ENCODE measurements at regions not wholly inside any gene's neighbourhood (a gene's known extent, or its start where the extent isn't known, plus 50 kb on each side); places are given as distances from the start of the nearest gene placed in this dataset.
"Not testable (repeated sequence)": the region's sequence is repeated elsewhere in the genome, so short reads cannot be mapped to it uniquely, and the experiment has no call there.

DNA sequence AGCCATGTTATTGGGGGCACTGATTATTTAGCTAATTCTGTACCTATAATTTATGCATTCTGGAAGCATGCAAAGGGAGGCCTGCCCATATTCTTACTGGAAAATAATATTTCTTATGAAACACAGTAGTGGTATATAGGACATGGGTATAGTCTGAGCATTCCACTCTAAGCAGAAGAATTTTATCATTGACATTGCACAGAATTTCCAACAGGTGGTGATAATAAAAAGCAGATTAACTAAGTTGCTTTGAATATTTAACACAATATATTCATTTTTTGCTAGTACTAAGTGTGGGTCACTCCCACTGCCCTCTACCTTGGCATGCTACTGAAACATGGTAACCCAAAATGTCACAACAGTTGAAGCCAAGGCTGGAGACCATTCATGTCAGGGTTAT lies 728.8 kb upstream of the FAT3 start:
- no peak for ATAC-seq
- H3K9me3 Mint-ChIP-seq: peaks cover 7% of the 10 kb centered on the region
- no peaks in the 10 kb centered on the region for H3K4me1 Mint-ChIP-seq (ENCODE audit: low read depth)
- no peaks in the 10 kb centered on the region for H3K27me3 Mint-ChIP-seq (ENCODE audit: low read depth)
- no peak for DNase-seq
- no peak overlapping the region for H3K4me3 Mint-ChIP-seq
- no peaks in the 10 kb centered on the region for H3K36me3 Mint-ChIP-seq (ENCODE audit: insufficient read depth)

DNA sequence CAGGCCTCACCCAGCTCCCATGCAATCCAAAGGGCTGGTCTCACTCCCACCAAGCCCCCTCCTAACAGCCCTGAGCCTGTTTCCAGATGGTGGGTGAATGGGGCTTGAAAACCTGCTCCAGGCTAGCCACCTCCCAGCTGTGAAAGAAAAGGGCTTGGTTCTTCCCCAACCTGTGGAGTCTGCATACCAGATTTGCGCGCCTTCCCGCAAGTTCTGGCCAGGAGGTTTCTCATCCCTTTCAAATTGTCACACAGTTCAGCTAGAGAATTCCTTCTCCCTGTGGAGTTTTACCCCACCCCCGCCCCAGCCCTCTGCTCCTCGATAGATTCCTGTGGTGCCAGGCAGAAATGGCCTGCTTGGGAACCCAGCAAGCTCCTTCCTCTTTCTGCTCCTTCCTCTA lies 734.6 kb upstream of the FAT3 start:
- Mint-ChIP-seq H3K9me3 (peaks cover 38% of the 10 kb centered on the region), H3K4me1 (ENCODE audit: low read depth) (no peaks in the 10 kb centered on the region)

DNA sequence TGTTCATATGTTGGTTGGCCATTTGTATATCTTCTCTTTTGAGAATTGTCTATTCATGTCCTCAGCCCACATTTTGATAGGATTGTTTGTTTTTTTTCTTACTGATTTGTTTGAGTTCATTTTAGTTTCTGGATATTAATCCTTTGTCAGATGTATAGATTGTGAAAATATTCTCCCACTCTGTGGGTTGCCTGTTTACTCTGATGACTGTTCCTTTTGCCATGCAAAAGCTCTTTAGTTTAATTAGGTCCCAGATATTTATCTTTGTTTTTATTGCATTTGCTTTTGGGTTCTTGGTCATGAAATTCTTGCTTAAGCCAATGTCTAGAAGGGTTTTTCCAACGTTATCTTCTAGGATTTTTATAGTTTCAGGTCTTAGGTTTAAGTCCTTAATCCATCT lies 740.7 kb upstream of the FAT3 start:
- not testable (repeated sequence) for H3K4me1 Mint-ChIP-seq (ENCODE audit: low read depth); H3K27me3 Mint-ChIP-seq (ENCODE audit: low read depth); H3K4me3 Mint-ChIP-seq; DNase-seq; ATAC-seq; H3K36me3 Mint-ChIP-seq (ENCODE audit: insufficient read depth)
- peaks cover 37% of the 10 kb centered on the region for H3K9me3 Mint-ChIP-seq

More for the DNA sequence above, 734.6 kb upstream of the FAT3 start:
- H3K36me3 Mint-ChIP-seq (ENCODE audit: insufficient read depth): no peaks in the 10 kb centered on the region
- ATAC-seq (no peak), DNase-seq (no peak)
- H3K27me3 Mint-ChIP-seq (ENCODE audit: low read depth): no peaks in the 10 kb centered on the region
- no peak overlapping the region for H3K4me3 Mint-ChIP-seq

DNA sequence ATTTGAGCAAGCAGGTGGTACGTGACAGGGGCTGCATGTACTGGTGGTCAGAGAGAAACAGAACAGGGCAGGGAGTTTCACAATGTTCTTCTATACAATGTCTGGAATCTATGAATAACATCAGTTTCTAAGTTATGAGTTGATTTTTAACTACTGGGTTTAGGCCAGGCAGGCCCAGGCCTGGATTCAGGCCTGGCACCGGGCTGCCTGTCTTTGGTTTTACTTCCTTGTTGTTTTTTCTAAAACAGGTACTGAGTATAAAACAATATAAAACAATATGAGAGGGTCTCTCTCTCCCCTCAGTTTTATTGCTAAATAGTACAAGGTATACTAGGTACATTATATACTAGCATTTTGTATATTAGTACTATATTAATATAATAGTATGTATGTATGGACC lies 742.7 kb upstream of the FAT3 start:
- not testable (repeated sequence) for H3K4me1 Mint-ChIP-seq (ENCODE audit: low read depth); DNase-seq; H3K27me3 Mint-ChIP-seq (ENCODE audit: low read depth); H3K4me3 Mint-ChIP-seq; ATAC-seq; H3K36me3 Mint-ChIP-seq (ENCODE audit: insufficient read depth)
- peaks cover 33% of the 10 kb centered on the region for H3K9me3 Mint-ChIP-seq

DNA sequence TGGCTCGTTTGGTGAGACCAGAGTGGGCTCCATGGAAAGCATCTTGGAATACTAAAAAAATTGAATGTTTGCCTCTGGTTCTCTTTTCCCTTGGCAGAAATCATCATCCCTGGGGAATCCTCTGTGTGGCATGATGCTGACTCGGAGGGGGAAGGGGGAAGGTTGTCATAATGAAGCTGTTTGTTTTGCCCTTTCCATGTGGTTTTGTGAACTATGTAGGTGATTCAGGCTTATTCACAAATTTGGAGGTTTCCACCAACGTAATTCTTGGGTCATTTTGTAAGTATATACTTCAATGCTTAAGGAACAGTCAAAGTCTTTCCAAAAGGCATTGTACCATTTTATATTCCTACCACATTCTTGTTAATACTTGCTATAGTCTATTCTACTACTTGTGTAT lies 754.0 kb upstream of the FAT3 start:
- H3K36me3 Mint-ChIP-seq (ENCODE audit: insufficient read depth): no peaks in the 10 kb centered on the region
- H3K4me1 Mint-ChIP-seq (ENCODE audit: low read depth): no peaks in the 10 kb centered on the region

DNA sequence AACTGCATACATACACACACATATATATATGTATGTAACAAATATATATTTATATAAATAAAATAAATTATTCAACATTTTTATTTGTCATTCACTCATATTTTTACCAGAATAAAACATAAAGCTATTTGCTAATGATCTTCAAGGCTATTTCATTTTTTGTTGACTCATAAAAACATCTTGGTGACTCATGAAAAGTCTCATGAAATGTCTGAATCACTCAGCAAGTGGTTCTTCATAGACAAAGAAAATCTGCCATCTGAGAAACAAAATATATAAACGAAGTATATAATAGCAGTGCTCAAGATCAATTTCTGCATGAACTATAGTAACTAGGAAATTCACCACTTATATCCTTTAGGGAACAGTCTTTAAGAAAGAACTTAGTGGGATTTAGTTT lies 764.8 kb upstream of the FAT3 start:
- no peak overlapping the region for H3K4me3 Mint-ChIP-seq
- ATAC-seq: no peak
- no peaks in the 10 kb centered on the region for H3K36me3 Mint-ChIP-seq (ENCODE audit: insufficient read depth)
- no peaks in the 10 kb centered on the region for H3K27me3 Mint-ChIP-seq (ENCODE audit: low read depth)
- DNase-seq: no peak
- H3K9me3 Mint-ChIP-seq: peaks cover 9% of the 10 kb centered on the region
- H3K4me1 Mint-ChIP-seq (ENCODE audit: low read depth): no peaks in the 10 kb centered on the region

More for the DNA sequence above, 754.0 kb upstream of the FAT3 start:
- no peaks in the 10 kb centered on the region for H3K27me3 Mint-ChIP-seq (ENCODE audit: low read depth)
- DNase-seq: no peak
- H3K4me3 Mint-ChIP-seq: no peak overlapping the region
- no peak for ATAC-seq
- H3K9me3 Mint-ChIP-seq: peaks cover 9% of the 10 kb centered on the region

DNA sequence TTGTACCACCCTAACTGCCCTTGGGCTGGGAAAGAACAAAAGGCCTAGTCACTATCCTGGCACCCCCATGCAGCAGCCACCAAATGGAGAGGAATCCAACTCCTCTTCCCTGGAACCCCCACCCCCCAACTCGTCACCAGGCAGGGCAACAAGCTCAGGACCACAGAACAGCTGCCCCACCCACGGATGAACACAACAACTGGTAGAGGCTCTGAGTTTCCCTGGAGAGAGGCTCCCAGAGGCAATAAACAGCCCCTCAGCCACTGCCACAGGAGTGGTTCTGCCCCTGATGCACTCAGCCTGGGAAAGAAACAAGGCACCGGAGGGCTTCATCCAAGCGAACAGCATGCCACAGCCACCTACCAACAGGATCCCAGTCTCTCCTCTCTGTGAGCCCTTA lies 778.4 kb upstream of the FAT3 start:
- Mint-ChIP-seq H3K9me3 (peaks cover 12% of the 10 kb centered on the region), H3K4me3 (no peak overlapping the region), H3K36me3 (ENCODE audit: insufficient read depth) (no peaks in the 10 kb centered on the region), H3K4me1 (ENCODE audit: low read depth) (no peaks in the 10 kb centered on the region), H3K27me3 (ENCODE audit: low read depth) (no peaks in the 10 kb centered on the region)
- DNase-seq: no peak
- no peak for ATAC-seq

DNA sequence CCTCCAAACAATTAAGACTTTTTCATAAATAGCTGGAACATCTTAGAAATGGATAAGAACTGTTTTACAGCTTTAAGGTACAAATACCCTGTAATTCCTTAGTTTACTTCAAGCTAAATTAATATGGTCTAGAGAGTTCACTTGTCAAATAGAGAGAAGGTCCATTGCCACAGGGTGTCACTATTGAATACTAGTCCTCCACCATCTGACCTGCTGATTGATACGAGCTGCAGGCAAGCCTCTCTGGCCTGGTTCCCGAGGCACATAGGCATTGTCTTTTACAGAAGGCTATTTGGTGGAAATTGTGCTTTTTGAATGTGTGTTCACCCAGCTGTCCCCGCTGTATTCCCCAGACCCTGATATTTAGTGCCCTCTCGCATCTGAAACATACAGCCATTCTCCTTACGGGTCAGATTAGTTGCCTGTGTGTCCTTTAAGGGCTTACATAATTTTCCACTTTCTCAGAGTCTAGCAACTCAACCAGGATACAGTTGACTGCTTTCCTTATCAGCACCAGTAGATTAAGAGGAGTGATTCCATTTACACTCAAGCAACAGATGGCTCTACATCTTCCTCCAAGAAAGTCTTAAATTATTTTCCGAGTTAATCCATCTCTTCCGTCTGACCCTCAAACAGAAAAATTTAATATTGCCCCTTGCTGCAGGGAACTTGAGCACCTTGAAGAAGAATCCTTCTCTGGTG lies 788.8 kb upstream of the FAT3 start:
- no peak for DNase-seq
- H3K4me3 Mint-ChIP-seq: no peak overlapping the region
- no peaks in the 10 kb centered on the region for H3K4me1 Mint-ChIP-seq (ENCODE audit: low read depth)
- H3K9me3 Mint-ChIP-seq: peaks cover 14% of the 10 kb centered on the region
- ATAC-seq: no peak
- H3K36me3 Mint-ChIP-seq (ENCODE audit: insufficient read depth): no peaks in the 10 kb centered on the region
- H3K27me3 Mint-ChIP-seq (ENCODE audit: low read depth): no peaks in the 10 kb centered on the region

DNA sequence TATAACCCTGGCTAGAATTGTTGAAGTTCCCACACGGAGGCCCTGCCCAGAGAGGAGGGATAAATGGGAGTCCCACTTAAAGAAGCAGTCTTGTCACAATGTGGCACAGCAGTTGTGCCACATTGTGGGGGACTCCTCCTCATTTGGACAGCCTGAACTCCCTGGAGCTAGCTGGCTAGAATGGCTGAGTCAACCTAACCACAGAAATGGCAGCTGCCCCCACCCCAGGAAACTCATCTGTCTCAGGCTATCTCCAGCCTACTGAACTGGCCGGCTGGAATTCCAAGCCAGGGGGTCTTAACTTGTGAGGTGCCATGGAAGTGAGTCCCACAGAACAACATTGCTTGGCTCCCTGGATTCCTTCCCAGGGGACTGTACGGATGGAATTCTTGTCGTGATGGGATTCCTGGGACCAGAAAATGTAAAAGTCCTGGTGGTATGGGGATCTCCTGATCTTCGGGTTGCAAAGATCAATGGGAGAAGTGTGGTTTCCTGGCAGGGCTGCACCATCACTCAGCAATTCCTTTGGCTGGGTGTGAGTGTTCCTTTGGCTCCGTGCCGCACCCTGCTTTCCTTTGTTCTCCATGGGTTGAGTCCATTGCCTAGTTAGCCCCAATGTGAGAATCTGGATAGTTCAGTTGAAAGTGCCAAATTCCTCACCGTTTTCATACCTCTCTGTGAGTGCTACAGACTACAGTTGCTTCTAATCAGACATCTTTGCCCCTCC lies 791.2 kb upstream of the FAT3 start:
- Mint-ChIP-seq H3K36me3 (ENCODE audit: insufficient read depth) (no peaks in the 10 kb centered on the region), H3K27me3 (ENCODE audit: low read depth) (no peaks in the 10 kb centered on the region), H3K4me3 (no peak overlapping the region), H3K4me1 (ENCODE audit: low read depth) (no peaks in the 10 kb centered on the region), H3K9me3 (peaks cover 19% of the 10 kb centered on the region)
- ATAC-seq: no peak
- no peak for DNase-seq

DNA sequence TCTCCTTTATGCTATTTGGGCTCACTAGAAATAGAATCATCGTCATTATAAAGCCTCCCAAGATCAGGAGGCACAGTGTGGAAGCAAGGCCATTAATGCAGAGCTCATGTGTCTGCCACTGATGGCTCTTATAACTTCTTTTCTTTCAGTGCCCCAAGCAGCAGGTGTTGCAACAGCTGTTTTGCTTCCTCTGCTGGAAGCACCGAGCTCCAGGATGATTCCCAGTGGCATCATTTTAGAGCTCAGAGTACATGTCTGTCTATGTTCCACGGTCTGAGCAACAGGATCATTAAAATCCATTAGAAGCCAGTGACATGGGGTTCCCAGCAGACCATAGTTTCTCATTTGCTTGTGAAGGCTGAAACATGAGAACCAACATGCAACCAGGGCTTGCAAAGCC lies 803.0 kb upstream of the FAT3 start:
- Mint-ChIP-seq H3K36me3 (ENCODE audit: insufficient read depth) (no peaks in the 10 kb centered on the region), H3K4me1 (ENCODE audit: low read depth) (no peaks in the 10 kb centered on the region), H3K9me3 (peaks cover 12% of the 10 kb centered on the region), H3K4me3 (no peak overlapping the region), H3K27me3 (ENCODE audit: low read depth) (no peaks in the 10 kb centered on the region)
- DNase-seq: no peak
- no peak for ATAC-seq

DNA sequence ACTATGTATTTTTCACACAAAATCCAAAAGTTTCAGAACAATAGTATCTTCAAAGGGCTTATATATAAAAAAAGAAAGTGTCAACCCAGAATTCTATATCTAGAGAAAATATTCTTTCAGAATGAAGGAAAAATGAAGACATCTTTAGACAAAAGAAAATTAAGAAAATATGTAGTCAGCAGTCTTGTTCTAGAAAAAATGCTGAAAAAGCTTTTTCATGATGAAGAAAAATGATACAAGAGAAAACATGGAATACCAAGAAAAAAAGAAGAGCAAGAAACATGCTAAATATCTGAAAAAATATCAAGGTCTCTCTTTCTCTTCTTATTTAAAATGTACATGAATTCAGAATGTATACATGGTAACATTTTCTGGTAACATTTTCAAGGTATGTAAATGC lies 816.8 kb upstream of the FAT3 start:
- no peak overlapping the region for H3K4me3 Mint-ChIP-seq
- ATAC-seq: no peak
- no peaks in the 10 kb centered on the region for H3K4me1 Mint-ChIP-seq (ENCODE audit: low read depth)

DNA sequence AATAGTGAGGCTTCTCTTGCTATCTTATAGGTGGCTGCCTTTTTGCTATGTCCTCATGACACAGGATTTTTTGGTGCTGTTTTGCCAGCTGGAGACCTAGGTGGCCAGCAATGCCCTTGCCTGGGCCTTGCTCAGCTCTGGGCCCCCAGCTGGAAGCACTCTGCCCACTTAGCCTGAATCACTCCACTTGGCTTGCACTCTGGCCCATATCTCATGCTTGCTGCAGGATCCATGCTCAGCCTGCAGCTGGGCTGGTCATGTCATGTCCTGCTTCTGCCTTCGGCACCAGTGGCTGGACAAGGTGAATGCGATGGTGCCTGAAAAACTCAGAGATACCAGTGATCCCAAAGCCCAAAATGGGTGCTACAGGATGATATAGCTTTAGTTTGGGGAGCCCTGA lies 818.6 kb upstream of the FAT3 start:
- ATAC-seq (no peak), DNase-seq (no peak)
- Mint-ChIP-seq H3K36me3 (ENCODE audit: insufficient read depth) (no peaks in the 10 kb centered on the region), H3K9me3 (peaks cover 8% of the 10 kb centered on the region), H3K4me1 (ENCODE audit: low read depth) (no peaks in the 10 kb centered on the region), H3K27me3 (ENCODE audit: low read depth) (no peaks in the 10 kb centered on the region), H3K4me3 (no peak overlapping the region)

More for the DNA sequence above, 816.8 kb upstream of the FAT3 start:
- H3K36me3 Mint-ChIP-seq (ENCODE audit: insufficient read depth): no peaks in the 10 kb centered on the region
- no peak for DNase-seq
- peaks cover 8% of the 10 kb centered on the region for H3K9me3 Mint-ChIP-seq
- no peaks in the 10 kb centered on the region for H3K27me3 Mint-ChIP-seq (ENCODE audit: low read depth)

DNA sequence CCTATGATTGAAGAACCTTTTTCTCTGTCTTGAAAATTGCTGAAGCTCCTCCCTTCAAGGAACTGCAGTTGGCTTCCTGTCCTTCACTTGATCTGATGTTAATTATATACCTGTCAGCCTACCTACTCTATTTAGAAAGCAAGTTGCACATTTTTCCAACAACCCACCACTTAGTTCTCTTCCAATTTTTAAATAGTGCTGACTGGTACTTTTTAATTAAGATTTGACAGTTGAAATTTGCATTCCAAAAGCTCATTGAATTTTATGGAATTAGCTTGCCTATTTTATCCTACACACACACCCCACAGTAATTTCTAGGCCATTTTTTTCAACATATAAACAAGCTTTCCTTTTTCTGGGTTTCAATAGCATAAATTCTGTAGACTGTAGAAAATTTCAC lies 820.3 kb upstream of the FAT3 start:
- H3K27me3 Mint-ChIP-seq (ENCODE audit: low read depth): no peaks in the 10 kb centered on the region
- no peak overlapping the region for H3K4me3 Mint-ChIP-seq
- no peaks in the 10 kb centered on the region for H3K36me3 Mint-ChIP-seq (ENCODE audit: insufficient read depth)
- peaks cover 8% of the 10 kb centered on the region for H3K9me3 Mint-ChIP-seq
- no peaks in the 10 kb centered on the region for H3K4me1 Mint-ChIP-seq (ENCODE audit: low read depth)
- no peak for DNase-seq
- ATAC-seq: no peak

DNA sequence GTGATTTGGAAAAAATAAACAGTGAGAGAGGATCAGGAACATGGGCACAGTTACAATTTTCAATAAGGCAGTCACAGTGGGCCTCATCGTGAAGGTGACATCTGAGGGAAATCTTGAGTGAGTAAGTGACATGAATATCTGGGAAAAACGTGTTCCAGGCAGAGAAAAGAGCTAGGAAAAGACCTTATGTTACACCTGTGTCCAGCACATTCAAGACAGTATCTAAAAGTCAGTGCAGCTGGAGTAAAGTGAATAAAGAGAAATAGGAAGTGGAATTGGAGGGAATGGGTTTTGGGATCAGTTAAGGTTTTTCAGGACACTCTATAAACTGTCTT lies 827.5 kb upstream of the FAT3 start:
- ATAC-seq (no peak), DNase-seq (no peak)
- Mint-ChIP-seq H3K27me3 (ENCODE audit: low read depth) (no peaks in the 10 kb centered on the region), H3K36me3 (ENCODE audit: insufficient read depth) (no peaks in the 10 kb centered on the region), H3K4me3 (no peak overlapping the region), H3K4me1 (ENCODE audit: low read depth) (no peaks in the 10 kb centered on the region), H3K9me3 (peaks cover 7% of the 10 kb centered on the region)

All from activated T-cell treated with anti-CD3 and anti-CD28 coated beads, Interleukin-2, amount 50 U/mL, for 4 hours (primary cell).